ENCODE measurements at regions not wholly inside any gene's neighbourhood (a gene's known extent, or its start where the extent isn't known, plus 50 kb on each side); places are given as distances from the start of the nearest gene placed in this dataset.

DNA sequence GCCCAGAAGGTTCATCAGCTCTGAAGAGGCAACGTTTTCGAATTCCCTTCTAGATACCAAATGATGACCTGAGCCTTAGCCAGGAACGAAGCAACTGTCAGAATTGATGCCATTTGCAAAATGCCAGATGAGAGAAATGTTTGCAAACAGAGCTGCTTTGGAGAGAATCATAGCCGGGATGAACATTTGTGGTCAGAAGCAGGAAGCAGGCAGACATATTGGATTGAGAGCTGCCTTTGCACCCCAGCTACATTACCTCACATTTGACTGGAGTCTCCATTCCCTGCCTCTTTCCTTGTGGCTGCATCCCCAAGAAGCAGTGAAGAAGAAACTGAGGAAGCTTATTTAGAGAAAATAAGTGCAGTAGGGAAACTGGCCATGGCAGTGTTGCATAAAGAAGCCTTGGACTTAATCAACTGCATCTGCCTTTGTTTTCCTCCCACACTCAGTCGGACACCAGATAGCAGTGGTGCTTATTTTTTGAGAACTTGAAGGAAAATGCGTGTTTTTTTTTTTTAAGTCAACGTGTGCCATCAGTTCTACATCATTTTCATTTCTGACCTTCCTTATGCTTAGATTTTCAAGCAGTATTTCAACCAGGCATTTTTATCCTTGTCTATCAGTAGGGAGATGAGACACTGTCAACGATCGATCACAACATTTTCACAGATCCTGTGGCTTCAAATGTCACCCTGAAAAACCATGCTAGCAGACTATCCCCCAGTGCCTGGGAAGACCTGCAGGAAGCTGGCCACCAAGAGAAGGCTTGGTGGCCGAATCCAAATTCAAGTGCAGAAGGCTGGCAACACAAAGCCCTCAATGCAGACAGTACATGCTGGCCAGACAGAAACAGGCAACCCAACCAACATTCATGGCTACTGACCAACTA is 541.2 kb upstream of the JARID2 start:
- Histone ChIP-seq H3K9me3 (ENCODE audit: control insufficient read depth in 1 of 2, low read length in 2 of 2) (no peaks in the 10 kb centered on the region), H3K4me3 (ENCODE audit: low read length in 2 of 2) (no peak overlapping the region), H3K36me3 (ENCODE audit: insufficient read depth, low read length) (no peaks in the 10 kb centered on the region), H3K4me1 (ENCODE audit: insufficient read depth, low read length) (peaks cover 11% of the 10 kb centered on the region), H3K27ac (ENCODE audit: low read depth, low read length) (no peak overlapping the region), H3K27me3 (ENCODE audit: insufficient read depth, low read length) (no peaks in the 10 kb centered on the region)
- no peak for DNase-seq
- POLR2A ChIA-PET (ENCODE audit: partially characterized antibody), result no interaction called here
- peaks cover 0 to 4% of the 10 kb centered on the region in 2 donors for H3K36me3 Mint-ChIP-seq
- H3K27ac Mint-ChIP-seq, result no peak overlapping the region
- peaks cover 0 to 12% (median 2%) of the 10 kb centered on the region in 4 donors for H3K4me1 Mint-ChIP-seq
- intact Hi-C loops (cut with micrococcal nuclease), result no loop called here
- peaks cover 0 to 2% of the 10 kb centered on the region in 2 donors for H3K27me3 Mint-ChIP-seq
- H3K4me3 Mint-ChIP-seq, result no peak overlapping the region
- CTCF ChIA-PET (ENCODE audit: partially characterized antibody), result interaction anchor here (1.0 kb wide), 1 partner anchor 12 kb away, joined by 3 read pairs; no protein-coding TSS in a partner anchor
- H3K9me3 Mint-ChIP-seq, result peaks cover 0 to 4% (median 0%) of the 10 kb centered on the region in 8 donors

DNA sequence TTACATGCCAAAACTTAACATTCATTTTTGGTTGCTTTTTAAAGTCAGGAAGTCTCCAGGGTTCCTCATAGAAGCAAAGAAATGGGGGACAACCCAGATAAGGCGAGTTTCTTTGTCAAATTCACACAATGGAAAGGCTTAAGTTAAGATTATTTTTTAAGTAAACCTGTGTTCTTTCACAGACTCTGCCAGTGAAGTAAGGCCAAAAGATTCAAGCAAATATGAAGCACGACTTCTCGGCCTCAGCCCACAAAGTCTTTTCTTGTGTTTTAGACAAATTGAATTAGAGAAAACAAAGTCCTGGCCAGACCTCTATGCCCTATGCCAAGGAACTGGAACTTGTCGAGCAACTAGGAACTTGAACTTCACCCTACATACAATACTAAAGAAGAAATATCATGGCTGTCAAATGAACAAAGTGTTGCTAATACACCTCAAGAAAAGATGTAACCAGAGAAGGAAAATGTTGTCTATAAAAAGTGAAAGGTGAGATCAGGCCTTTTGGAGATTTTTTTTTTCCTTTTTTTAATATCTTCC is 540.0 kb upstream of the JARID2 start:
- Mint-ChIP-seq H3K4me1 (peaks cover under 1 to 12% (median 2%) of the 10 kb centered on the region in 4 donors), H3K27me3 (peaks cover 0 to 2% of the 10 kb centered on the region in 2 donors), H3K4me3 (peak overlapping the region in 1 of 8 donors; percentile 48), H3K36me3 (no peaks in the 10 kb centered on the region), H3K9me3 (peaks cover 0 to 3% (median 0%) of the 10 kb centered on the region in 8 donors), H3K27ac (peak overlapping the region in 2 of 7 donors; percentile 39 to 71)
- Histone ChIP-seq H3K36me3 (ENCODE audit: insufficient read depth, low read length) (no peaks in the 10 kb centered on the region), H3K4me1 (ENCODE audit: insufficient read depth, low read length) (peaks cover 14% of the 10 kb centered on the region), H3K27me3 (ENCODE audit: insufficient read depth, low read length) (no peaks in the 10 kb centered on the region), H3K27ac (ENCODE audit: low read depth, low read length) (no peak overlapping the region), H3K4me3 (ENCODE audit: low read length in 2 of 2) (no peak overlapping the region), H3K9me3 (ENCODE audit: control insufficient read depth in 1 of 2, low read length in 2 of 2) (no peaks in the 10 kb centered on the region)
- intact Hi-C loops (cut with micrococcal nuclease), result no loop called here
- CTCF ChIA-PET (ENCODE audit: partially characterized antibody), result no interaction called here
- POLR2A ChIA-PET (ENCODE audit: partially characterized antibody), result interaction anchor here (0.9 kb wide), 1 partner anchor 11 kb away, joined by 3 read pairs; no protein-coding TSS in a partner anchor
- DNase-seq, result no peak

DNA sequence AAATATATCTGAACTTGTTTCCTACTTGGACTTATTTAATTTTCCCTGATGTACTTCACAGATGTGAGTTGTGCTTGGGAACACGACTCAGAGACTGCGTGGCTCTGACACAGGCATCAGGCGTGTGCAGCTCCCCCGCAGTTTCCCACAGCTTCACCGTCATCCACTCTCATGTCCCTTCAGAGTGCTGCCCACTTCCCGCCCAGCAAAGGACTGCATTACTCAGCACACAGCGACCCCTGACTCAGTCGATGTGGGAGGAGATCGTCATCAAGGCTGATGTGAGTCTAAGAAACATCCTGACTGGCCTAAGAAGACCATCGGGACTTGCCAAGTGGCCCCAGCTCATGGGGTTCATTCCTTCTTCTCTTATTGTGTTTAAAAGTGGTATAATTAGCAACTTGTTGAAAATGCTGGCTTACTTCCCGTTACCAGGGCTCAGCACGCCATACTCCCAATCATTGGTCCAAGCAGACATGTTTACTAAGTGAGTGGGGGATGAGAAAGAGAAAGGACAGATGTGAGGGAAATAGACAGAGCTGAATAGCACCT is 539.4 kb upstream of the JARID2 start:
- Histone ChIP-seq H3K27ac (ENCODE audit: low read depth, low read length) (no peak overlapping the region), H3K4me1 (ENCODE audit: insufficient read depth, low read length) (peaks cover 19% of the 10 kb centered on the region), H3K9me3 (ENCODE audit: control insufficient read depth in 1 of 2, low read length in 2 of 2) (no peaks in the 10 kb centered on the region), H3K36me3 (ENCODE audit: insufficient read depth, low read length) (no peaks in the 10 kb centered on the region), H3K4me3 (ENCODE audit: low read length in 2 of 2) (no peak overlapping the region), H3K27me3 (ENCODE audit: insufficient read depth, low read length) (no peaks in the 10 kb centered on the region)
- POLR2A ChIA-PET (ENCODE audit: partially characterized antibody), result interaction anchor here (0.9 kb wide), 1 partner anchor 11 kb away, joined by 3 read pairs; no protein-coding TSS in a partner anchor
- Mint-ChIP-seq H3K9me3 (peaks cover 0 to 3% (median 0%) of the 10 kb centered on the region in 8 donors), H3K4me3 (peak overlapping the region in 6 of 8 donors; percentile 7 to 49 (median 14)), H3K27ac (peak overlapping the region in 3 of 7 donors; percentile 20 to 64 (median 47)), H3K27me3 (peaks cover 0 to 2% of the 10 kb centered on the region in 2 donors), H3K36me3 (no peaks in the 10 kb centered on the region), H3K4me1 (peaks cover 4 to 17% (median 7%) of the 10 kb centered on the region in 4 donors)
- intact Hi-C loops (cut with micrococcal nuclease), result no loop called here
- no peak for DNase-seq
- CTCF ChIA-PET (ENCODE audit: partially characterized antibody), result interaction anchor here (1.2 kb wide), 1 partner anchor 10 kb away, joined by 3 read pairs; no protein-coding TSS in a partner anchor

DNA sequence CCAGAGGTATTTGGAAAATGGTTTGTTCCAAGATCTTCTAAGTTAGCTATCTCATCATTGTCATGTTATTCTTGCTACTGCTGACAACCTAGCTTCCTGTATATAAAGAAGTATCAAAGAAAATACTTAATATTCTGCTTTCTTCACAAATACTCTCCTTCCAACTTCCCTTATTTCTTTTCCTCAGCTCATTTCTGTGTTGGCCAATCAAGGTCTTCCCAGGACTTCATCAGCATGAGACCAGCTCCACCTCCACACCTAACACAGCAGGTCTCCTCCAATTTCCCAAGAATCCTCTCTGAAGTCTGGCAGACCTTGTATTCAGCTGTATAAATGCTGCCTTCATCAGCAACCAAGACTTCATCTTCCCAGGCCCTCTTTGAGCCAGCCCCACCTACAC is 538.6 kb upstream of the JARID2 start:
- H3K27me3 ChIP-seq (ENCODE audit: insufficient read depth, low read length), result no peaks in the 10 kb centered on the region
- H3K9me3 ChIP-seq (ENCODE audit: control insufficient read depth in 1 of 2, low read length in 2 of 2), result no peaks in the 10 kb centered on the region
- POLR2A ChIA-PET (ENCODE audit: partially characterized antibody), result no interaction called here
- H3K4me1 ChIP-seq (ENCODE audit: insufficient read depth, low read length), result peaks cover 19% of the 10 kb centered on the region
- H3K27ac ChIP-seq (ENCODE audit: low read depth, low read length), result no peak overlapping the region
- Mint-ChIP-seq H3K4me3 (no peak overlapping the region), H3K9me3 (peaks cover 0 to 3% (median 0%) of the 10 kb centered on the region in 8 donors), H3K36me3 (no peaks in the 10 kb centered on the region), H3K27ac (peak overlapping the region in 2 of 7 donors; percentile 2 to 20), H3K27me3 (peaks cover 0 to 2% of the 10 kb centered on the region in 2 donors), H3K4me1 (peaks cover 4 to 17% (median 7%) of the 10 kb centered on the region in 4 donors)
- DNase-seq, result no peak
- CTCF ChIA-PET (ENCODE audit: partially characterized antibody), result interaction anchor here (1.2 kb wide), 1 partner anchor 9 kb away, joined by 3 read pairs; no protein-coding TSS in a partner anchor
- intact Hi-C loops (cut with micrococcal nuclease), result no loop called here
- H3K4me3 ChIP-seq (ENCODE audit: low read length in 2 of 2), result no peak overlapping the region
- no peaks in the 10 kb centered on the region for H3K36me3 ChIP-seq (ENCODE audit: insufficient read depth, low read length)

DNA sequence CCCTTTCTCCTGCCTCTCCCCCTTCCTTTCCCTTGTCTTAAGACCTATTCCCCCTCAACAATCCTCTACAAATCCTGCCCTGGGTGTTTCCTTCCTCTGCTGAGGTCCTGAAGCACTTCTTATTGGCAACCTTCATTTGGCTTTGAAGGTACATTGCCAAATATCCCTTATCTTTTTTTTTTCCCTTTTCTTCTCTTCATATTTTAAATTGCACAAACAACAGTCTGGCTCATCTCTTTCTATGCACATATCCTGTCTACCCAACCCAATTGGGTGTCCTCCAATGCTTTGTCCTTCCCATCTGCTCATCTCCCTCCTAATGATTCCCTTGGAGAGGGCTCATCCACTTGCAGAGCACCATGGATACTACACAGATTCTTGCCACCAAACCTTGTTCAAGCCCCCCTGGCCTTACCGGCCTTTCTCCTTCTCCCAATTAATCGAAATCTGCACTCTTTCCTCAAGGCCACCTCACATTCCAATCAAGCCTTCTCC is 537.9 kb upstream of the JARID2 start:
- POLR2A ChIA-PET (ENCODE audit: partially characterized antibody), result no interaction called here
- DNase-seq, result no peak
- H3K4me3 ChIP-seq (ENCODE audit: low read length in 2 of 2), result no peak overlapping the region
- no peaks in the 10 kb centered on the region for H3K9me3 ChIP-seq (ENCODE audit: control insufficient read depth in 1 of 2, low read length in 2 of 2)
- H3K9me3 Mint-ChIP-seq, result peaks cover 0 to 3% (median 0%) of the 10 kb centered on the region in 8 donors
- H3K36me3 ChIP-seq (ENCODE audit: insufficient read depth, low read length), result no peaks in the 10 kb centered on the region
- CTCF ChIA-PET (ENCODE audit: partially characterized antibody), result no interaction called here
- peaks cover 19% of the 10 kb centered on the region for H3K4me1 ChIP-seq (ENCODE audit: insufficient read depth, low read length)
- peaks cover 4 to 17% (median 7%) of the 10 kb centered on the region in 4 donors for H3K4me1 Mint-ChIP-seq
- H3K36me3 Mint-ChIP-seq, result no peaks in the 10 kb centered on the region
- intact Hi-C loops (cut with micrococcal nuclease), result no loop called here
- no peaks in the 10 kb centered on the region for H3K27me3 ChIP-seq (ENCODE audit: insufficient read depth, low read length)
- no peak overlapping the region for H3K4me3 Mint-ChIP-seq
- H3K27ac Mint-ChIP-seq, result no peak overlapping the region
- H3K27ac ChIP-seq (ENCODE audit: low read depth, low read length), result no peak overlapping the region
- H3K27me3 Mint-ChIP-seq, result peaks cover 0 to 2% of the 10 kb centered on the region in 2 donors

DNA sequence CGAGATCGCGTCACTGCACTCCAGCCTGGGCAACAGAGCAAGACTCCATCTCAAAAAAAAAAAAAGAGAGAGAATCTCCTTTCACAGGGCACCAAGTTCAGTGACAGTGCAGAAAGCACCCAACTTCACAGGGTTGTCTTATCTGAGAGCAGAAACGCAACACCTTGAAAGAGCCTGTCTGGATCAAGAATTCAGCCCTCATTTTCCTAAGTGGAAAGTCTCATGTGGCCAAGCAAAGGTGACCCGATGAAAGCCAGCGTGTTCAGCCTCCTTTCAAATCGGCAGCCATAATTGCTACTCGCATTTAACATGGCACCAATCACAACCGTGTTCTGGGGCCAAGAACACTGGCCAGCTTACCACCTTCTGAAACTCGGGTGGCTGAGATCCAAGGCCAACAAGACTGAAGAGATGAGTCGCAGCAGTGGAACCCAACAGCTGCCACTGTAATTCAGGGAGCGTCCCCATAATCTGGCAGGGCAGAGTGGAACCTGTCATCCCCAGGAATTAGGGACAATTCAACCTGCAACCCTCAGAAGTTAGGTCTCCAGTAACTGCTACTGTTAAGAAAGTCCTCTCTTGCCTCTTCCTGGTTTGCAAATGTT is 536.7 kb upstream of the JARID2 start:
- intact Hi-C loops (cut with micrococcal nuclease), result no loop called here
- no peak overlapping the region for H3K4me3 Mint-ChIP-seq
- peaks cover 0 to 3% (median 0%) of the 10 kb centered on the region in 8 donors for H3K9me3 Mint-ChIP-seq
- H3K36me3 Mint-ChIP-seq, result no peaks in the 10 kb centered on the region
- ChIA-PET CTCF (ENCODE audit: partially characterized antibody) (interaction anchor here (1.0 to 3.1 kb wide), 2 partner anchors 9 to 498 kb away, joined by 3 to 30 read pairs; no protein-coding TSS in a partner anchor), POLR2A (ENCODE audit: partially characterized antibody) (no interaction called here)
- H3K27ac Mint-ChIP-seq, result no peak overlapping the region
- DNase-seq, result no peak
- Histone ChIP-seq H3K9me3 (ENCODE audit: control insufficient read depth in 1 of 2, low read length in 2 of 2) (no peaks in the 10 kb centered on the region), H3K27ac (ENCODE audit: low read depth, low read length) (no peak overlapping the region), H3K36me3 (ENCODE audit: insufficient read depth, low read length) (no peaks in the 10 kb centered on the region), H3K4me3 (ENCODE audit: low read length in 2 of 2) (no peak overlapping the region), H3K27me3 (ENCODE audit: insufficient read depth, low read length) (no peaks in the 10 kb centered on the region), H3K4me1 (ENCODE audit: insufficient read depth, low read length) (peaks cover 19% of the 10 kb centered on the region)
- H3K27me3 Mint-ChIP-seq, result peaks cover 0 to 2% of the 10 kb centered on the region in 2 donors
- H3K4me1 Mint-ChIP-seq, result peaks cover 4 to 17% (median 7%) of the 10 kb centered on the region in 4 donors
